ENCODE measurements at regions not wholly inside any gene's neighbourhood (a gene's known extent, or its start where the extent isn't known, plus 50 kb on each side); places are given as distances from the start of the nearest gene placed in this dataset.

DNA sequence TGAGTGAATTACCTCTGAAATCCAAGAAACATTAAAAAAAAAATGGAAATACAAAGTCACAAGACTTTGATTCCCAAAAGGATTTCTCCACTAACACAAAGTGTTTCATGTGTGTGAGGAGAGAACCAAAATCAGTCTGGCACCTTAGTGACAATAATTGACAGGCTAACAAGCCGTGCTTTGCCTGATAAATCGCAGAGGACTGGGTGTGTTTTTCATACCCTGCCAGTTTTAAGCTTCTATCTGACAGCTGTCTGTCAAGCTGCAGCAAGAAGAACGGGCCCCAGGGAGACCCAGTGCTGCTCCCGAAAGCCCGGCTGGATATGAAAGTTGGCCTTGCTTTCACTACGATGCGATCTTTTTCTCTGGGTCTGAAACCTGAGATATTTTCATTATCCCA is 101.6 kb upstream of the KCNK2 start:
- TF ChIP-seq POLR2AphosphoS5 (IDR thresholded peaks at IDR 0.05): no peak
- TF ChIP-seq, protein P1, sequence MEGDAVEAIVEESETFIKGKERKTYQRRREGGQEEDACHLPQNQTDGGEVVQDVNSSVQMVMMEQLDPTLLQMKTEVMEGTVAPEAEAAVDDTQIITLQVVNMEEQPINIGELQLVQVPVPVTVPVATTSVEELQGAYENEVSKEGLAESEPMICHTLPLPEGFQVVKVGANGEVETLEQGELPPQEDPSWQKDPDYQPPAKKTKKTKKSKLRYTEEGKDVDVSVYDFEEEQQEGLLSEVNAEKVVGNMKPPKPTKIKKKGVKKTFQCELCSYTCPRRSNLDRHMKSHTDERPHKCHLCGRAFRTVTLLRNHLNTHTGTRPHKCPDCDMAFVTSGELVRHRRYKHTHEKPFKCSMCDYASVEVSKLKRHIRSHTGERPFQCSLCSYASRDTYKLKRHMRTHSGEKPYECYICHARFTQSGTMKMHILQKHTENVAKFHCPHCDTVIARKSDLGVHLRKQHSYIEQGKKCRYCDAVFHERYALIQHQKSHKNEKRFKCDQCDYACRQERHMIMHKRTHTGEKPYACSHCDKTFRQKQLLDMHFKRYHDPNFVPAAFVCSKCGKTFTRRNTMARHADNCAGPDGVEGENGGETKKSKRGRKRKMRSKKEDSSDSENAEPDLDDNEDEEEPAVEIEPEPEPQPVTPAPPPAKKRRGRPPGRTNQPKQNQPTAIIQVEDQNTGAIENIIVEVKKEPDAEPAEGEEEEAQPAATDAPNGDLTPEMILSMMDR (IDR thresholded peaks at IDR 0.05): no peak
